ENCODE measurements at regions not wholly inside any gene's neighbourhood (a gene's known extent, or its start where the extent isn't known, plus 50 kb on each side); places are given as distances from the start of the nearest gene placed in this dataset.

DNA sequence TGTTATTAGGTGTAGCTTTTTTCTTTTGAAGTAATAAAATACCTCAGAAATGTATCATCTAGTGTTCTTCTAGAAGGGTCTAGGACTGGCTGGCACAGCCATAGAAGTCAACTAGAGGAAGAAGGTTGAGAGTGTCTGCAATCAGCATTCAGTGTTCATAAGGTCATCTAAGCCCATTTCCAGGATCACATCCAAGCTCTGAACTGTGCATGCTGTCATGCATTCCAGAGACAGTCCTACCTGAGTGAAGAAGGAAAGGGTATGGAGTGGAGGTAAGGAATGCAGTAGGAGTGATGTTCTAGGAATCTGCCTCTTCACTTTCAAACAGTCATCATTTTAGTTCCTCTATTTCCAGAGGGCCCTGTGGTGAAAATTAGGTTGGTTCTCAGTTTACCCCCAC lies 789.7 kb downstream of the GATA3 start:
- H4K20me1 ChIP-seq (ENCODE audit: control insufficient read depth, insufficient read depth): no peaks in the 10 kb centered on the region
- no peaks in the 10 kb centered on the region for H3K4me1 ChIP-seq (ENCODE audit: control insufficient read depth, insufficient read depth, low read length)
- ChIA-PET SMC1A (ENCODE audit: uncharacterized antibody, unreplicated experiment) (no interaction called here), POLR2A (no interaction called here), RAD21 (ENCODE audit: unreplicated experiment) (no interaction called here), CTCF (no interaction called here)
- H3K4me2 ChIP-seq (ENCODE audit: control insufficient read depth, insufficient read depth): no peak overlapping the region
- no peak overlapping the region for H2AFZ ChIP-seq (ENCODE audit: control insufficient read depth, low read depth, low read length)
- no peak overlapping the region for H3K27ac ChIP-seq (ENCODE audit: control insufficient read depth, insufficient read depth)
- H3K79me2 ChIP-seq (ENCODE audit: control insufficient read depth, insufficient read depth, low read length): no peaks in the 10 kb centered on the region
- no peak overlapping the region for H3K4me3 ChIP-seq
- no peak for ATAC-seq
- H3K9ac ChIP-seq (ENCODE audit: control insufficient read depth, insufficient read depth, low read length): no peak overlapping the region
- in situ Hi-C loops (cut with MboI): no loop called here
- DNase-seq (ENCODE audit: low read depth, low spot score): no peak
- intact Hi-C loops (cut with micrococcal nuclease; ENCODE audit: unreplicated experiment): no loop called here
- no peaks in the 10 kb centered on the region for H3K9me3 ChIP-seq (replicated peaks; ENCODE audit: control insufficient read depth, insufficient read depth, low read length)
- H3K27me3 ChIP-seq (replicated peaks in 1 of 2; ENCODE audit: control insufficient read depth in 2 of 2, insufficient read depth in 2 of 2, low read length in 1 of 2): no peaks in the 10 kb centered on the region
- BruUV-seq (replicated peaks): no TSS peak
- TF ChIP-seq BRCA1 (IDR thresholded peaks at IDR 0.05; ENCODE audit: low read depth, low read length) (no peak), TARDBP (IDR thresholded peaks at IDR 0.05; ENCODE audit: borderline replicate concordance) (no peak), HDGF (IDR thresholded peaks at IDR 0.05) (no peak), RB1 (IDR thresholded peaks at IDR 0.05; ENCODE audit: borderline replicate concordance) (no peak), NBN (IDR thresholded peaks at IDR 0.05) (no peak), NFYB (IDR thresholded peaks at IDR 0.05; ENCODE audit: insufficient read depth, low read depth, low read length) (no peak)
- TF ChIP-seq, protein P1, sequence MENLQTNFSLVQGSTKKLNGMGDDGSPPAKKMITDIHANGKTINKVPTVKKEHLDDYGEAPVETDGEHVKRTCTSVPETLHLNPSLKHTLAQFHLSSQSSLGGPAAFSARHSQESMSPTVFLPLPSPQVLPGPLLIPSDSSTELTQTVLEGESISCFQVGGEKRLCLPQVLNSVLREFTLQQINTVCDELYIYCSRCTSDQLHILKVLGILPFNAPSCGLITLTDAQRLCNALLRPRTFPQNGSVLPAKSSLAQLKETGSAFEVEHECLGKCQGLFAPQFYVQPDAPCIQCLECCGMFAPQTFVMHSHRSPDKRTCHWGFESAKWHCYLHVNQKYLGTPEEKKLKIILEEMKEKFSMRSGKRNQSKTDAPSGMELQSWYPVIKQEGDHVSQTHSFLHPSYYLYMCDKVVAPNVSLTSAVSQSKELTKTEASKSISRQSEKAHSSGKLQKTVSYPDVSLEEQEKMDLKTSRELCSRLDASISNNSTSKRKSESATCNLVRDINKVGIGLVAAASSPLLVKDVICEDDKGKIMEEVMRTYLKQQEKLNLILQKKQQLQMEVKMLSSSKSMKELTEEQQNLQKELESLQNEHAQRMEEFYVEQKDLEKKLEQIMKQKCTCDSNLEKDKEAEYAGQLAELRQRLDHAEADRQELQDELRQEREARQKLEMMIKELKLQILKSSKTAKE (IDR thresholded peaks at IDR 0.05; ENCODE audit: low read depth, poor library complexity, severe bottlenecking): no peak
- TF ChIP-seq, protein P2, sequence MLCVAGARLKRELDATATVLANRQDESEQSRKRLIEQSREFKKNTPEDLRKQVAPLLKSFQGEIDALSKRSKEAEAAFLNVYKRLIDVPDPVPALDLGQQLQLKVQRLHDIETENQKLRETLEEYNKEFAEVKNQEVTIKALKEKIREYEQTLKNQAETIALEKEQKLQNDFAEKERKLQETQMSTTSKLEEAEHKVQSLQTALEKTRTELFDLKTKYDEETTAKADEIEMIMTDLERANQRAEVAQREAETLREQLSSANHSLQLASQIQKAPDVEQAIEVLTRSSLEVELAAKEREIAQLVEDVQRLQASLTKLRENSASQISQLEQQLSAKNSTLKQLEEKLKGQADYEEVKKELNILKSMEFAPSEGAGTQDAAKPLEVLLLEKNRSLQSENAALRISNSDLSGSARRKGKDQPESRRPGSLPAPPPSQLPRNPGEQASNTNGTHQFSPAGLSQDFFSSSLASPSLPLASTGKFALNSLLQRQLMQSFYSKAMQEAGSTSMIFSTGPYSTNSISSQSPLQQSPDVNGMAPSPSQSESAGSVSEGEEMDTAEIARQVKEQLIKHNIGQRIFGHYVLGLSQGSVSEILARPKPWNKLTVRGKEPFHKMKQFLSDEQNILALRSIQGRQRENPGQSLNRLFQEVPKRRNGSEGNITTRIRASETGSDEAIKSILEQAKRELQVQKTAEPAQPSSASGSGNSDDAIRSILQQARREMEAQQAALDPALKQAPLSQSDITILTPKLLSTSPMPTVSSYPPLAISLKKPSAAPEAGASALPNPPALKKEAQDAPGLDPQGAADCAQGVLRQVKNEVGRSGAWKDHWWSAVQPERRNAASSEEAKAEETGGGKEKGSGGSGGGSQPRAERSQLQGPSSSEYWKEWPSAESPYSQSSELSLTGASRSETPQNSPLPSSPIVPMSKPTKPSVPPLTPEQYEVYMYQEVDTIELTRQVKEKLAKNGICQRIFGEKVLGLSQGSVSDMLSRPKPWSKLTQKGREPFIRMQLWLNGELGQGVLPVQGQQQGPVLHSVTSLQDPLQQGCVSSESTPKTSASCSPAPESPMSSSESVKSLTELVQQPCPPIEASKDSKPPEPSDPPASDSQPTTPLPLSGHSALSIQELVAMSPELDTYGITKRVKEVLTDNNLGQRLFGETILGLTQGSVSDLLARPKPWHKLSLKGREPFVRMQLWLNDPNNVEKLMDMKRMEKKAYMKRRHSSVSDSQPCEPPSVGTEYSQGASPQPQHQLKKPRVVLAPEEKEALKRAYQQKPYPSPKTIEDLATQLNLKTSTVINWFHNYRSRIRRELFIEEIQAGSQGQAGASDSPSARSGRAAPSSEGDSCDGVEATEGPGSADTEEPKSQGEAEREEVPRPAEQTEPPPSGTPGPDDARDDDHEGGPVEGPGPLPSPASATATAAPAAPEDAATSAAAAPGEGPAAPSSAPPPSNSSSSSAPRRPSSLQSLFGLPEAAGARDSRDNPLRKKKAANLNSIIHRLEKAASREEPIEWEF (IDR thresholded peaks at IDR 0.05; ENCODE audit: insufficient replicate concordance, low read depth, low read length): no peak
- no peaks in the 10 kb centered on the region for H3K36me3 ChIP-seq (ENCODE audit: control insufficient read depth in 2 of 2, insufficient read depth in 2 of 2, low read length in 1 of 2)
- no peak for FAIRE-seq
